Vagina (tissue), 2 donors: ENCODE measurements at regions not wholly inside any gene's neighbourhood (a gene's known extent, or its start where the extent isn't known, plus 50 kb on each side); places are given as distances from the start of the nearest gene placed in this dataset.

Experiments
- CTCF ChIP-seq, 3 experiments: fragments of 450-650 bp in 2 of 3; fragments of 200-600 bp in 1 of 3; sonication (generic) in 1 of 3; IDR thresholded peaks; one replicate each; pipeline ENCODE4 v1.5.1; 2017 to 2019; ENCODE audit warnings: antibody characterized with exemption in 3 of 3, mild to moderate bottlenecking in 2 of 3, moderate library complexity in 2 of 3
- POLR2A ChIP-seq, 2 donors: fragments of 450-650 bp; IDR thresholded peaks; one replicate each; pipeline ENCODE4 v1.6.1; 2017; ENCODE audit warnings: antibody characterized with exemption in 2 of 2, mild to moderate bottlenecking in 2 of 2, moderate library complexity in 2 of 2
- POLR2AphosphoS5 ChIP-seq, 2 donors: sonication (generic); formaldehyde crosslinking; IDR thresholded peaks; one replicate each; pipeline ENCODE4 v1.9.0; 2017; ENCODE audit warnings: antibody characterized with exemption in 2 of 2, mild to moderate bottlenecking in 2 of 2, low read depth in 1 of 2; ENCODE audit not compliant: insufficient read depth in 1 of 2

GRCh38 chr6:95803889-95804288 lies 211.9 kb upstream of the FUT9 start:
- TF ChIP-seq CTCF (IDR thresholded peaks at IDR 0.05) (no peak), POLR2A (IDR thresholded peaks at IDR 0.05) (no peak), POLR2AphosphoS5 (IDR thresholded peaks at IDR 0.05; ENCODE audit: insufficient read depth in 1 of 2, low read depth in 1 of 2) (no peak)
